NCI-H69 (cell line): ENCODE measurements at regions not wholly inside any gene's neighbourhood (a gene's known extent, or its start where the extent isn't known, plus 50 kb on each side); places are given as distances from the start of the nearest gene placed in this dataset.
"Not testable (repeated sequence)": the region's sequence is repeated elsewhere in the genome, so short reads cannot be mapped to it uniquely, and the experiment has no call there.

Source experiments
- DNase-seq: peaks from one replicate; lab custom pipeline; 2025; lab: John Stamatoyannopoulos, UW

DNA sequence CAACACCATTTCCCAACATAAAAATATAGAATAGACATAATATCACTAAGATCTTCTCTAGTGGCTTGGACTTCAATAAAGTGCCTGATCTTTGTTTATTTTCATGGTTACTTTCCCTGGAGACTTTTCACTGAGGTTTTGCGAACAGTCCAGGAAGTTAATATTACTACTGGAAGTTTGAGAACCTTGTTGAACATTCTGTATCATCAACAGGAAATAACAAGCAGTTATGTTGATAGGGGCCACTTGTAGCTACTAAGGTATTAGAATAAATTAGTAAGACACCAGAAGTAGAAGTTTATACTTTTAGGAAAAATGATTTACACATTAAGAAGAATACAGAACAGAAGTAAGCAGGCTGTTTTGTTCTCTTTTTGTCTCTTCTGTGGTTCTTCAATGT, 180.2 kb downstream of the TFAP2B start:
- no peak for DNase-seq

DNA sequence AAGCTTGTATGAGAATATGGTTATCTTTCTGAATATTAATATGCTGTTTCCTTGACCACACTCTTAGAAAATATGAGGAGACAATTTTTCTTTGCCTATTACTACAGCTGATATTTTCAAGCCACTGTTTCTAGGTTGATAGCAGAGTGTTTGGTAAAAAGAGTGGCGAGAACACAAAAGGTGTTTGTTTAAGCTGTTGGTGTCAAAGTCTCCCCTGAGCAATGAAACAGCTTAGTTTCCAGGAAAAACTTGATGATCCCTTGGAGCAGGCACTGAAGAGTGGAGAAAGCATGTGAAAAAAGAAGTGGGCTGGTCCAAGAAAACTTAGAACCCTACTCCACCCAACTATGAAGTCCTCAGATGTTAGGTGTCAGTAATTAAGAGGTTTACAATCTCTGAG, 182.7 kb downstream of the TFAP2B start:
- peak; percentile 30 for DNase-seq

- DNase-seq, result no peak
Observed at GRCh38 chr6:51004380-51004779, 185.7 kb downstream of the TFAP2B start.

DNA sequence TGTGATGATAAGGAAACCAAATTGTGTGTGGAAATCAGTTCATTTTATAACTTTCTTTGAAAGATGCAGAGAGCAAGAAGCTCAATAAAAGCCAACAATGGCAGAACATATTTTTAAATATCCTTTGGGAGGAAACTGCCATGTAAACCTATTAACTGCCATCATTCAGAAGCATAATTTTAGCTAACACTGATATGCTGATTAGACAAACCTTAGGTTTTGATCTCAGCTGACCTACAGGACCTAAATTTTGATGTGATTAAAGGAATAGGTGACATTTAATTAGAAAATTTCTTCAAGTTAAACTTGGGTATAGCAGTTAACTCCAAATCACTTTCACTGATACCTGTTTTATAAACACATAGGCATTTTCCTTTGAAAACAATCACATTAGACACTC, 187.1 kb downstream of the TFAP2B start:
- no peak for DNase-seq

DNA sequence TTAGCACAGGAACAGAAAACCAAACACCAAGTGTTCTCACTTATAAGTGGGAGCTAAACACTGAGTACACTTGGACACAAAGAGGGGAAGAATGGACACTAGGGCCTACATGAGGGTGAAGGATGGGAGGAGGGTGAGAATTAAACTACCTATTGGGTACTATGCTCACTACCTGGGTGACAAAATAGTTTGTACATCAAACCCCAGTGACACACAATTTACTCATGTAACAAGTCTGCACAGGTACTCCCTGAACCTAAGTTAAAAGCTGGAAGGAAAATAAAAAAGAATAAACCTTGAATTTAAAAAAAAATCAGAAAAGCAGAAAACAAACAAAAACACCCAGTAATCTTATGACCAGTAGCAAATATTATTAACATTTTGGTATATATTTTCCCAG, 188.6 kb downstream of the TFAP2B start:
- DNase-seq, result no peak

DNA sequence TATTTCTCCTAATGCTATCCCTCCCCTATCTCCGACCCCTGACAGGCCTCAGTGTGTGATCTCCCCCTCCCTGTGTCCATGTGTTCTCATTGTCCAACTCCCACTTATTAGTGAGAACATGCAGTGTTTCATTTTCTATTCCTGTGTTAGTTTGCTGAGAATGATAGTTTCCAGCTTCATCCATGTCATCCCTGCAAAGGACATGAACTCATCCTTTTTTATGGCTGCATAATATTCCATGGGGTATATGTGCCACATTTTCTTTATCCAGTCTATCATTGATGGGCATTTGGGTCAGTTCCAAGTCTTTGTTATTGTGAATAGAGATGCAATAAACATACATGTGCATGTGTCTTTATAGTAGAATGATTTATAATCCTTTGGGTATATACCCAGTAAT, 190.0 kb downstream of the TFAP2B start:
- DNase-seq, result not testable (repeated sequence)

- DNase-seq, result no peak
Observed at GRCh38 chr6:51013376-51013775, 194.7 kb downstream of the TFAP2B start.

DNA sequence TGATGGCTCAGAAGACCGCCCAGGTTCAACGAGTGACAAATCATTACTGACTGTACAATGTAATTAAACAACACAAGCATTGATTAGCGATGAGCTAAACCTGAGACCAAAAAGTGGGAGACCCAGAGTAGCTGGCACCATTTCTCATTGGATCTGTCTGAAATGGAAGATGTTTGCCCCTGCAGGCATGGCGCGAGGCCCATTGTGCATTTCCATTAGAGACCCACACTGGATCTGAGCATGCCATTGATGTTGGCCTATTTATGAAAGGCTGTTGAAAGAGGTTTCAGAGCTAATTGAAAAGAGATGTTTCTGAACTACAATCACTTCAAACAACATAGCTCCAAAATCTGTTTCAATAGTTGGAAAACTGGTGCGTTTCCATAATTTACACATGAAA, 196.7 kb downstream of the TFAP2B start:
- DNase-seq, result peak; percentile 68

DNA sequence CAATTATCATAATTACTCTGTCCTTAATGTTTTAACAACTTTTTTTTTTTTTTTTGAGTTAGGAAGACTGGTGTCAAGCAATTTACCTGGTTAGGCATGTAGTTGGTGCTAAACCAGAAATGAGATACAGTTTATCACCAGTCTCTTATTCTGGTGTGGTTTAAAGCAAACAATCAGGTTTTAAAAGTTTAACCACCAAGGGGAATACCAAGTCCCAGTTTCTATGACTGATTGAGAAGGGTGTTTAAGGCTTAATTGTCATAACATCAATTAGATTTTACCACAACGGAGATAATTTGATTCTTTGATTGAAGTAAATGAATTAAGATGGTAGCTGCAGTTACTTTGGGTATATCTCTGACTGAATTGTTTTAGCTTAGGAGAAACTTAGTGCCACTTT, 197.8 kb downstream of the TFAP2B start:
- no peak for DNase-seq

- DNase-seq, result peak; percentile 83
Observed at GRCh38 chr6:51019806-51020205, 201.1 kb downstream of the TFAP2B start.

GRCh38 chr6:51021171-51021570, 202.5 kb downstream of the TFAP2B start:
- peak; percentile 66 for DNase-seq

- no peak for DNase-seq
Observed at GRCh38 chr6:51024126-51024525, 205.5 kb downstream of the TFAP2B start.

DNA sequence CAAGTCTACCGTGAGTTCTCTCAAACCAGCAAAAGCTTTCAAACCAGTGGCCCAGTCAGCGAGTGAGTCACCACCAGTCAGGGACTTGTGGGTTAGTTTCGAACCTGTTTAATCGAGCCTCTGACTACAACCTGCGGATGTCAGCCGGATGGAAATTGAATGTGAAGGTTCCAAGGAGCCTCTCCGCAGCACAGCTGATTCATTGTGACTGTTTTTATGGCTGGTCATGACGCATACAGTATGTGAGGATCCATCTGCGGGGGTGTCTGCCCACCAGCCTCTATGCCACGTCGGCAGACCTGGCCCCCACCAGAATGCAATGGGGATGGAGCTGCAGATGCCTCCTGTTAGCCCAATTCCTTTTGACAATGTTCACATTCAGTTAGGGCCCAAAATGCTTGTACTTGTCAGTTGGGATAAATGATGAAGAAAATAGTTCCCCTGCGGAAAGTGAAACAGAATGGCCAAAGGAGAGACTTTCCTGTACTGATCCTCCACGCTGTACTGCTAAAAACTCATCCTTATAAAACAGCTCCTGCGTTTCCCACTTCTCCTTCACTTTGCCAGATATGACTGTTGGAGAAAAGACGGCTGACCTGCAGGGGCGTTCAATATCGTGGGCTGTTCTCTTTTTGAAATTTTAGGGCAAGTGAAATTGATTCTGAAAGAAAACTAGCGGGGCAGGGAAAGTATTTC, 206.6 kb downstream of the TFAP2B start:
- DNase-seq, result no peak

- no peak for DNase-seq
Observed at GRCh38 chr6:51027283-51028065, 208.8 kb downstream of the TFAP2B start.

- DNase-seq, result peak; percentile 17
Observed at GRCh38 chr6:51028276-51028675, 209.6 kb downstream of the TFAP2B start.

GRCh38 chr6:51029561-51029960, 210.9 kb downstream of the TFAP2B start:
- DNase-seq, result no peak

GRCh38 chr6:51045548-51045947, 226.9 kb downstream of the TFAP2B start:
- DNase-seq, result peak; percentile 90

GRCh38 chr6:51049288-51049982, 230.8 kb downstream of the TFAP2B start:
- DNase-seq, result peak; percentile 99

DNA sequence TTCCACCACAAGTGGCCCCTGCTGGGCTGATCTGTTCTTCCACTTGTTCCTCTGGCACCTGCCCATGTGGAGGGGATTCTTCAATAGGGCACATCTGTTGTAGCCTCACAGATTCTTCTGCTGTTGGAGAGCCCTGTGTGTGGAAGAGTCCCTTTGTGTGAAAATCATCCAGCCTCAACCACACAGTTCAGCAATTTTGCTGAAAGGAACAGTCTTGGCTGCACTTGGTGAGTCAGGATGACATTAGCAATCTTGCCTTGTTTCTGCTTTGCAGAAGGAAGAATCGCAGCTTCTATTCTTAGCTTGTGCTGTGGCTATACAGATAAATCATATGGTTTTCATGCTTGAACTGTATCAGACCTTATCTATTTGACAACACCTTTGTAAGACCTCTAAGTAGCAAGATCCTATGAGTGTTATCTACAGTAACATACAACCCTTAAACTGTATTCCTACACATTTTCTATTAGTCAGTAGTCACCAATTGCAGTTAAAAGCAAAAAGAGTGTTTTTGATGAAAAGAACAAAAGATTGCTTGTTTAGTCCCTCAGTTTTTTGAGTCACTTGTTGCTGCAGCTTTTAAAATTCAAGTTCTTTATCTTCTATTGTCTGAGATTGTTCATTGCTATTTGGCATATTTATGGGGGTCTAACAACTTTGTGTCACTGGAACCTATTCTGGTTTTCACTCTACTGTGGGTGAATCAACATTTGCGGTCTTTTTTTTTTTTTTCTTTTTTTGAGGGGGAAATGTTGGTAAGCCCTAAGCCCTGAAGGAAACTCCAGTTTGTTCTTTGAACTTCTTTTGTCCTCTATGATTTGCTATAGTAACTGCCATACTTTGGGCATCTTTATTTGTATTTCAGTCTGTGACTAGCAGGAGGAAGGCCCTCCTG, 231.6 kb downstream of the TFAP2B start:
- peak; percentile 99 for DNase-seq

GRCh38 chr6:51052716-51053115, 234.0 kb downstream of the TFAP2B start:
- not testable (repeated sequence) for DNase-seq

DNA sequence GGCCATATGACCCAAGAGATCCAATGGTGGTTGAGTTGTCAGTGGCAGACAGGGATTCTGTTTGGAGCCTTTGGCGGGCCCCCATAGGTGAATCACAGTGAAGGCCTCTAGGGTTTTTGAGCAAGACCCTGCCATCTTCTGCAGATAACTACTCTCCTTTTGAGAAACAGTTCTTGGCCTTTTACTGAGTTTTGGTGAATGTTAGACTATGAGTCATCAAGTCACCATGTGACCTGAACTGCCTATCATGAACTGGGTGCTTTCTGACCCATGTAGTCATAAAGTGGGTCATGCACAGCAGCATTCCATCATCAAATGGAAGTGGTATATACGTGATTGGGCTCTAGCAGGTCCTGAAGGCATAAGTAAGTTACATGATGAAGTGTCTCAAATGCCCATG, 236.6 kb downstream of the TFAP2B start:
- not testable (repeated sequence) for DNase-seq

DNA sequence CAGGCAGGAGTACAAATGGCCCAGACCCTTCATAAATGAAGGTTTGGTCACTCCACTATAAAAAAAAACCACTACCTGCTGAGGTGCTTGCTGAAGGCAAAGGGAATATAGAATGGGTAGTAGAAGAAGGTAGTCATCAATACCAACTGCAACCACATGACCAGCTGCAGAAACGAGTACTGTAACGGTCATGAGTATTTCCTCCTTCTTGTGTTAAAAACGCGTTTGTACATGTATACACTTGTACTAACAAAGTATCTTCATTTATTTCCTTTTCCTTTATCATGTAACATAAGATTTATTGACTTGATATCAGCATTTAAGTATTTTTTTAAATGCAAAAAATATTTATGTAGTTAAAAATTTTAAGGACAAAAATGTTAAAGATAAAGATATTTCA, 238.6 kb downstream of the TFAP2B start:
- DNase-seq, result no peak
